Prostate gland (tissue), 2 donors: ENCODE measurements at regions not wholly inside any gene's neighbourhood (a gene's known extent, or its start where the extent isn't known, plus 50 kb on each side); places are given as distances from the start of the nearest gene placed in this dataset.

Experiments
- DNase-seq: peaks from one replicate; pipeline ENCODE4 v3.0.0-alpha.2; 2019; ENCODE audit warnings: low spot score
- H3K27ac ChIP-seq, 2 donors: fragments of 200-600 bp; sonication (generic); 2 replicates each; pipeline ENCODE4 v1.5.1; 2017 to 2019
- H3K27me3 ChIP-seq: fragments of 200-600 bp; sonication (generic); replicated peaks from 2 replicates; pipeline ENCODE4 v1.5.1; 2019; ENCODE audit not compliant: insufficient read depth
- H3K36me3 ChIP-seq, 2 donors: fragments of 200-600 bp; sonication (generic); 1 replicate in 1 of 2; 2 replicates in 1 of 2; pipeline versions ENCODE4 v1.5.1 to v1.8.1; 2017 to 2019
- H3K4me1 ChIP-seq: fragments of 200-600 bp; sonication (generic); replicated peaks from 2 replicates; pipeline ENCODE4 v1.5.1; 2019
- H3K4me3 ChIP-seq, 2 donors: fragments of 200-600 bp; sonication (generic); 2 replicates each; pipeline ENCODE4 v1.5.1; 2017 to 2019
- H3K9me3 ChIP-seq: fragments of 200-600 bp; sonication (generic); 2 replicates; pipeline ENCODE4 v1.5.1; 2017
- POLR2A ChIP-seq: fragments of 450-650 bp; IDR thresholded peaks from one replicate; pipeline ENCODE4 v1.6.1; 2016; ENCODE audit warnings: antibody characterized with exemption, mild to moderate bottlenecking
- POLR2AphosphoS5 ChIP-seq: sonication (generic); formaldehyde crosslinking; IDR thresholded peaks from one replicate; pipeline ENCODE4 v1.6.1; 2017; ENCODE audit warnings: antibody characterized with exemption
- WGBS: methylation state at CpG from one replicate; pipeline ENCODE4 v1.1.5; 2018; 5-methylcytosine and 5-hydroxymethylcytosine counted together
- intact Hi-C: fragments of 100-400 bp; cut with DNase I; formaldehyde crosslinking; loops from one replicate; pipeline ENCODE4 v1.14.2; 2022
- TF ChIP-seq, protein P1 (sequence below), 4 experiments: fragments of 200-600 bp in 2 of 4; fragments of 450-650 bp in 2 of 4; sonication (generic) in 2 of 4; IDR thresholded peaks; 1 replicate in 3 of 4; 2 replicates in 1 of 4; pipeline ENCODE4 v1.5.1; 2016 to 2019; ENCODE audit warnings: antibody characterized with exemption in 4 of 4, mild to moderate bottlenecking in 2 of 4, moderate library complexity in 2 of 4

DNA sequence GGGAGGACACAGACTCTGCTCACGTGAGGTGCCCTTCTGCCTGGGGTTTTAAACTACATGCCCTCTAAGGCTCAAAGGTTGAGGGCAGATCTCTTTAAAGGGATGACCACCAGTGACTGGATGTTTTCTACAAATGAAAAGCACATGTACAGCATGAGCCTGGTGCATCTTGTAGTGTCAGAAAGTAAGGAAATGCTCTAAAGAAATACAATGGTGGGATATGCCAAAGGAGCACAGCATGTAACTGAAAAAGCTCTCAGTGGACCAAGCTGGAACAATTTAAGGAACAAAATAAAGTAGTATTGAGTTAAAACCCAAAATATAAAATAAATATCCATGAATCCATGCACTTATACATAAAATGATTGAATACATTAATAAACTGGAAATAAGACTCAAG, 78.3 kb upstream of the SEMA6D start:
- H3K27ac ChIP-seq, result no peak overlapping the region
- no peaks in the 10 kb centered on the region for H3K27me3 ChIP-seq
- intact Hi-C loops, result no loop called here
- WGBS, result 94% methylated on average over 1 of the region's 1 CpG
- H3K36me3 ChIP-seq, result no peaks in the 10 kb centered on the region
- no peak for DNase-seq
- no peaks in the 10 kb centered on the region for H3K9me3 ChIP-seq
- no peak overlapping the region for H3K4me3 ChIP-seq
- TF ChIP-seq POLR2A (no peak), POLR2AphosphoS5 (no peak)
- TF ChIP-seq, protein P1, sequence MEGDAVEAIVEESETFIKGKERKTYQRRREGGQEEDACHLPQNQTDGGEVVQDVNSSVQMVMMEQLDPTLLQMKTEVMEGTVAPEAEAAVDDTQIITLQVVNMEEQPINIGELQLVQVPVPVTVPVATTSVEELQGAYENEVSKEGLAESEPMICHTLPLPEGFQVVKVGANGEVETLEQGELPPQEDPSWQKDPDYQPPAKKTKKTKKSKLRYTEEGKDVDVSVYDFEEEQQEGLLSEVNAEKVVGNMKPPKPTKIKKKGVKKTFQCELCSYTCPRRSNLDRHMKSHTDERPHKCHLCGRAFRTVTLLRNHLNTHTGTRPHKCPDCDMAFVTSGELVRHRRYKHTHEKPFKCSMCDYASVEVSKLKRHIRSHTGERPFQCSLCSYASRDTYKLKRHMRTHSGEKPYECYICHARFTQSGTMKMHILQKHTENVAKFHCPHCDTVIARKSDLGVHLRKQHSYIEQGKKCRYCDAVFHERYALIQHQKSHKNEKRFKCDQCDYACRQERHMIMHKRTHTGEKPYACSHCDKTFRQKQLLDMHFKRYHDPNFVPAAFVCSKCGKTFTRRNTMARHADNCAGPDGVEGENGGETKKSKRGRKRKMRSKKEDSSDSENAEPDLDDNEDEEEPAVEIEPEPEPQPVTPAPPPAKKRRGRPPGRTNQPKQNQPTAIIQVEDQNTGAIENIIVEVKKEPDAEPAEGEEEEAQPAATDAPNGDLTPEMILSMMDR (IDR thresholded peaks at IDR 0.05), result no peak
- H3K4me1 ChIP-seq, result no peaks in the 10 kb centered on the region

- no peak overlapping the region for H3K4me3 ChIP-seq
- TF ChIP-seq, protein P1 (IDR thresholded peaks at IDR 0.05), result no peak
- TF ChIP-seq POLR2A (no peak), POLR2AphosphoS5 (no peak)
- H3K27me3 ChIP-seq, result no peaks in the 10 kb centered on the region
- intact Hi-C loops, result no loop called here
- H3K9me3 ChIP-seq, result no peaks in the 10 kb centered on the region
- H3K27ac ChIP-seq, result no peak overlapping the region
- H3K36me3 ChIP-seq, result no peaks in the 10 kb centered on the region
- DNase-seq, result no peak
- 89% methylated on average over 5 of the region's 5 CpGs for WGBS
- H3K4me1 ChIP-seq, result no peaks in the 10 kb centered on the region
Observed at GRCh38 chr15:47640079-47640478, 77.2 kb upstream of the SEMA6D start.

DNA sequence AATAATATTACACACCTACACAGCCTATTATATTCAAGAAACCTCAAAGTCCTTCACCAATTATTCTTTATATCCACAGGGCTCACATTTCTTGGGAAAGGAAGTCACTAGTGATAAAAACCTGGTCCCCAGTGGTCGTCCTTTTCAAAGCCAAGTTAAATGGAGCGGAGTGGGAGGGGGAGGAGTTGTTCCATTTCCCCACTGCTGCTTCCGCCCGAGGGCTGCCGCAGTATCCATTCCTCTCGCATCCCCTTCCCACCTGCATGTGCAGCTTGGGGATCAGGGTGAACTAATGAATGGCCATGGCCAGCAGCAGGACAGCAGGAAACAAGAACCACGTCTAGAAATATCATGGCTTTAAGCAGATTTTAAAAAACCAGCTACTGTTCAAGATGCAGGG, 76.4 kb upstream of the SEMA6D start:
- TF ChIP-seq POLR2A, result no peak
- TF ChIP-seq POLR2AphosphoS5, result no peak
- TF ChIP-seq, protein P1 (IDR thresholded peaks at IDR 0.05), result no peak
- Histone ChIP-seq H3K9me3 (no peaks in the 10 kb centered on the region), H3K27ac (no peak overlapping the region), H3K27me3 (no peaks in the 10 kb centered on the region), H3K36me3 (no peaks in the 10 kb centered on the region), H3K4me1 (no peaks in the 10 kb centered on the region), H3K4me3 (no peak overlapping the region)
- DNase-seq, result no peak
- WGBS, result 81% methylated on average over 7 of the region's 7 CpGs
- intact Hi-C loops, result no loop called here

DNA sequence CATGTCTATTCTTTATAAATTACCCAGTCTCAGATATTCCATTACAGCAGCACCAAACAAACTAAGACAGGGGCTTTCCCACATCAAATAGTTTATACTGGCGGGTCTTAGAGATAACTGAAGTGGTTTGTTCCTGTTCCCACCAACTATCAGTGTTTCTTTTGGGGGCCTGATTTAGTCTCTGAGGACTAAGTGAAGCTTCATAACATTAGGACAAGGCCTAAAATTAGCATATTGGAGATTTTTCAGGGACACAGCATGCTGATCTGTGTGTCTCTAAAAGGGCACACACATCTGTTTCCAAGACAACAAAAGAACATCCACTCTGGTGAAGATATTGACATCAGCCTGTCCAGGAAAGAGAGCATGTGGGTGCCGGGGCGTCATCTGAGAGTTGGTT, 72.6 kb upstream of the SEMA6D start:
- no peak overlapping the region for H3K4me3 ChIP-seq
- H3K9me3 ChIP-seq, result no peaks in the 10 kb centered on the region
- H3K27ac ChIP-seq, result no peak overlapping the region
- no peak for DNase-seq
- WGBS, result 80% methylated on average over 3 of the region's 3 CpGs
- H3K36me3 ChIP-seq, result no peaks in the 10 kb centered on the region
- no peaks in the 10 kb centered on the region for H3K27me3 ChIP-seq
- intact Hi-C loops, result no loop called here
- no peaks in the 10 kb centered on the region for H3K4me1 ChIP-seq
- TF ChIP-seq POLR2A, result no peak
- TF ChIP-seq, protein P1 (IDR thresholded peaks at IDR 0.05), result no peak
- TF ChIP-seq POLR2AphosphoS5, result no peak

DNA sequence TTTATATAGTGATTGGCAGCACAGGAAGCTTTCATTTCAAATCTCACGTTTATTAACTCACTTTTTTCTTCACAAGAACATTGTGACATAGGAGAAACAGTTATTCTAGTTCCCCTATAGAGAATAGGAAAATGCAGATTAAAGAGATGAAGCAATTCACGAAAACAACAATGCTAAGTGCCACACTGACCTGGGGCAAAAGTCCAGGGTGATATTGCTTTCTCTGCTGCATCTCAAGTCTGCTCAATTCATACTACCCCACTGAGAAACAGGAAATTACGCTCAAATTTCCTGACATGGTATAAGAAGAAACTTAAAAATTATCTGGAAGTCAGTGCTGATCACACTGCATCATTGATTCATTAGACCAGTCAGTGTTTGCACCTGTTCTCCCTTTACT, 66.7 kb upstream of the SEMA6D start:
- Histone ChIP-seq H3K36me3 (no peaks in the 10 kb centered on the region), H3K9me3 (no peaks in the 10 kb centered on the region), H3K4me1 (no peaks in the 10 kb centered on the region), H3K4me3 (no peak overlapping the region), H3K27ac (no peak overlapping the region), H3K27me3 (no peaks in the 10 kb centered on the region)
- TF ChIP-seq POLR2A (no peak), POLR2AphosphoS5 (no peak)
- TF ChIP-seq, protein P1 (IDR thresholded peaks at IDR 0.05), result no peak
- WGBS, result 88% methylated on average over 3 of the region's 3 CpGs
- no peak for DNase-seq
- intact Hi-C loops, result no loop called here
